Testis (tissue), 2 donors: ENCODE measurements at regions not wholly inside any gene's neighbourhood (a gene's known extent, or its start where the extent isn't known, plus 50 kb on each side); places are given as distances from the start of the nearest gene placed in this dataset.

Source experiments
- DNase-seq: peaks from one replicate; pipeline ENCODE4 v3.0.0-alpha.2; 2019
- H3K27ac ChIP-seq, 2 donors: fragments of 200-600 bp; sonication (generic); one replicate each; pipeline ENCODE4 v1.5.1; 2019
- H3K27me3 ChIP-seq: fragments of 200-600 bp; sonication (generic); one replicate; pipeline ENCODE4 v1.5.1; 2019
- H3K36me3 ChIP-seq: fragments of 200-600 bp; sonication (generic); one replicate; pipeline ENCODE4 v1.5.1; 2017; ENCODE audit warnings: low read depth; ENCODE audit errors: missing control alignments
- H3K4me1 ChIP-seq: fragments of 200-600 bp; sonication (generic); one replicate; pipeline ENCODE4 v1.5.1; 2019
- H3K4me3 ChIP-seq, 2 donors: fragments of 200-600 bp; sonication (generic); one replicate each; pipeline ENCODE4 v1.5.1; 2017 to 2019
- H3K9me3 ChIP-seq: fragments of 200-600 bp; sonication (generic); one replicate; pipeline ENCODE4 v1.5.1; 2017
- CTCF ChIP-seq, 3 experiments: fragments of 450-650 bp in 2 of 3; fragments of 200-600 bp in 1 of 3; sonication (generic) in 1 of 3; IDR thresholded peaks; one replicate each; pipeline ENCODE4 v1.5.1; 2016 to 2019; ENCODE audit warnings: antibody characterized with exemption in 3 of 3, mild to moderate bottlenecking in 2 of 3, moderate library complexity in 1 of 3
- POLR2A ChIP-seq: fragments of 450-650 bp; IDR thresholded peaks from one replicate; pipeline ENCODE4 v1.6.1; 2017; ENCODE audit warnings: antibody characterized with exemption, mild to moderate bottlenecking, moderate library complexity
- WGBS, 2 donors: methylation state at CpG; one replicate each; pipeline ENCODE4 v1.1.5; 2018; 5-methylcytosine and 5-hydroxymethylcytosine counted together
- intact Hi-C: fragments of 100-400 bp; cut with DNase I; formaldehyde crosslinking; loops from one replicate; pipeline ENCODE4 v1.15.1; 2023; ENCODE audit warnings: low total_unique reads

GRCh38 chr10:28431139-28431538, 101.8 kb upstream of the WAC start:
- no peak for DNase-seq
- intact Hi-C loops: no loop called here
- no peak for TF ChIP-seq POLR2A
- TF ChIP-seq CTCF (IDR thresholded peaks at IDR 0.05): no peak
- Histone ChIP-seq H3K4me1 (no peaks in the 10 kb centered on the region), H3K27ac (no peak overlapping the region), H3K4me3 (no peak overlapping the region), H3K9me3 (no peaks in the 10 kb centered on the region), H3K27me3 (no peaks in the 10 kb centered on the region), H3K36me3 (no peaks in the 10 kb centered on the region)
- 74 to 80% methylated on average over 5 of the region's 5 CpGs for WGBS, 2 donors

- Histone ChIP-seq H3K27me3 (no peaks in the 10 kb centered on the region), H3K36me3 (no peaks in the 10 kb centered on the region), H3K4me3 (no peak overlapping the region), H3K9me3 (no peaks in the 10 kb centered on the region), H3K27ac (no peak overlapping the region), H3K4me1 (no peaks in the 10 kb centered on the region)
- peak; percentile 34 to 69 (median 69) for TF ChIP-seq CTCF (IDR thresholded peaks at IDR 0.05)
- TF ChIP-seq POLR2A: no peak
- 3 to 4% methylated on average over 9 of the region's 9 CpGs for WGBS, 2 donors
- intact Hi-C loops: no loop called here
- peak; percentile 72 for DNase-seq
Measured at GRCh38 chr10:28432210-28432676, 100.7 kb upstream of the WAC start.

GRCh38 chr10:28434063-28434462, 98.9 kb upstream of the WAC start:
- H3K27me3 ChIP-seq: no peaks in the 10 kb centered on the region
- TF ChIP-seq CTCF (IDR thresholded peaks at IDR 0.05) (no peak), POLR2A (no peak)
- H3K4me1 ChIP-seq: no peaks in the 10 kb centered on the region
- no peak overlapping the region for H3K4me3 ChIP-seq
- H3K36me3 ChIP-seq: no peaks in the 10 kb centered on the region
- no peak for DNase-seq
- H3K27ac ChIP-seq: no peak overlapping the region
- no peaks in the 10 kb centered on the region for H3K9me3 ChIP-seq
- 70 to 83% methylated on average over 4 of the region's 4 CpGs for WGBS, 2 donors
- intact Hi-C loops: no loop called here

- Histone ChIP-seq H3K27ac (no peak overlapping the region), H3K27me3 (no peaks in the 10 kb centered on the region), H3K4me3 (no peak overlapping the region), H3K4me1 (no peaks in the 10 kb centered on the region), H3K9me3 (no peaks in the 10 kb centered on the region), H3K36me3 (no peaks in the 10 kb centered on the region)
- intact Hi-C loops: no loop called here
- TF ChIP-seq POLR2A (no peak), CTCF (IDR thresholded peaks at IDR 0.05) (no peak)
- WGBS, 2 donors: 83% methylated on average over 3 of the region's 3 CpGs
- no peak for DNase-seq
Measured at GRCh38 chr10:28442403-28442802, 90.5 kb upstream of the WAC start.

- Histone ChIP-seq H3K9me3 (no peaks in the 10 kb centered on the region), H3K27me3 (no peaks in the 10 kb centered on the region), H3K4me3 (no peak overlapping the region), H3K4me1 (no peaks in the 10 kb centered on the region), H3K36me3 (no peaks in the 10 kb centered on the region), H3K27ac (no peak overlapping the region)
- TF ChIP-seq POLR2A: no peak
- TF ChIP-seq CTCF (IDR thresholded peaks at IDR 0.05): no peak
- intact Hi-C loops: no loop called here
- no peak for DNase-seq
- whole genome bisulfite sequencing, 2 donors: 76 to 81% methylated on average over 3 of the region's 3 CpGs
Measured at GRCh38 chr10:28444031-28444430, 88.9 kb upstream of the WAC start.
